Effector memory CD4-positive, alpha-beta T cell (primary cell): ENCODE measurements at regions not wholly inside any gene's neighbourhood (a gene's known extent, or its start where the extent isn't known, plus 50 kb on each side); places are given as distances from the start of the nearest gene placed in this dataset.

Source experiments
- DNase-seq, 3 donors: peaks; one replicate each; pipeline ENCODE4 v3.0.0-alpha.2; 2020
- H3K27ac ChIP-seq: 2 replicates; pipeline ENCODE4 v1.7.0; 2013; ENCODE audit warnings: mild to moderate bottlenecking, low read length, moderate library complexity; ENCODE audit not compliant: insufficient read depth, poor library complexity, severe bottlenecking
- H3K27me3 ChIP-seq: replicated peaks from 2 replicates; pipeline ENCODE4 v1.7.0; 2013; ENCODE audit warnings: mild to moderate bottlenecking, low read length; ENCODE audit not compliant: insufficient read depth, control insufficient read depth, poor library complexity, severe bottlenecking
- H3K36me3 ChIP-seq: 2 replicates; pipeline ENCODE4 v1.7.0; 2013; ENCODE audit warnings: mild to moderate bottlenecking, low read length, moderate library complexity; ENCODE audit not compliant: control insufficient read depth, insufficient read depth
- H3K4me1 ChIP-seq: 2 replicates; pipeline ENCODE4 v1.7.0; 2013; ENCODE audit warnings: low read length, mild to moderate bottlenecking; ENCODE audit not compliant: control insufficient read depth, insufficient read depth, poor library complexity, severe bottlenecking
- H3K4me3 ChIP-seq: 2 replicates; pipeline ENCODE4 v1.7.0; 2013; ENCODE audit warnings: low read length, low read depth, mild to moderate bottlenecking; ENCODE audit not compliant: insufficient read depth, poor library complexity, severe bottlenecking
- H3K9me3 ChIP-seq: 2 replicates; pipeline ENCODE4 v1.7.0; 2013; ENCODE audit warnings: mild to moderate bottlenecking, low read length, moderate library complexity; ENCODE audit not compliant: control insufficient read depth

DNA sequence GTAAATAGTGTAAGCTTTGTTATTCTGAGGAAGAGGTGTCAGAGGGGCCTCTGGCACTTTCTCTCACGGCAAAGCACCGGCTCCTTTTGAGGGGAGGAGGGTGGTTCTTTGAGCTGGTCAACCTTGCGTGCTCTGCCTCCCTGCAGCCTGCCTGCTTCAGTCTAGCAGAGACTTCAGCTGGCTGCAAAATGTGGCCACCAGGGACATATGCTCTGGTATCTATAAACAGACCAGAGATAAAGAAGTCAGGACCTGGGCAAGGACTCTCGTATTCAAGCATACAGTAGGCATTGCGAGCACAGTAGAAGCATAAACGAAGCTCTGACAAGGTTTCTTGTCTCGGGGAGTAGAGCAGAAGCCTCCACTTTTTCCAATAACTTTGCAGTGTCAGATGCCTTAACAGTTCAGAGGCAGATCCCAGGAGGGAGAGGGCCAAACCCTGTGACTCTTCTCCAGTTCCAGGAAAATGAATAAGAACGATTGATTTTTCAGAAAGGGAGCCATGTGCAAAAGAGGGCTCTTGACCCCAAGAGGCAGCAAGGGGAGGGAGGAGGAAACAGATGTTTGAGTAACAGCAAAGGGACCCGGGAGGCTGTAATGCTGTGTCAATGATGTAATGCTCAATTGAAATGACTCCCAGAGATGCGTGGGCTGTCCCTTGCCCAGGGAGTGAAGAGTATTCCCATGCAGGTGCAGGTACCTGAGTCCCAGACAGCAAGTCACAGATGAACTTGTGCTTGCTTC is 57.9 kb upstream of the TEX13D start:
- Histone ChIP-seq H3K36me3 (no peaks in the 10 kb centered on the region), H3K27me3 (no peaks in the 10 kb centered on the region), H3K4me3 (no peak overlapping the region), H3K4me1 (no peaks in the 10 kb centered on the region), H3K27ac (no peak overlapping the region), H3K9me3 (no peaks in the 10 kb centered on the region)
- DNase-seq, result no peak

- no peak for DNase-seq
- no peak overlapping the region for H3K27ac ChIP-seq
These were observed 57.1 kb upstream of the TEX13D start for GRCh38 chrX:124275182-124275894.

GRCh38 chrX:124280294-124280902 is 52.1 kb upstream of the TEX13D start:
- H3K36me3 ChIP-seq, result no peaks in the 10 kb centered on the region
- no peaks in the 10 kb centered on the region for H3K9me3 ChIP-seq
- no peaks in the 10 kb centered on the region for H3K4me1 ChIP-seq
- no peak overlapping the region for H3K27ac ChIP-seq
- no peak overlapping the region for H3K4me3 ChIP-seq
- H3K27me3 ChIP-seq, result no peaks in the 10 kb centered on the region
- no peak for DNase-seq

More at GRCh38 chrX:124275182-124275894, 57.1 kb upstream of the TEX13D start:
- no peaks in the 10 kb centered on the region for H3K36me3 ChIP-seq
- no peaks in the 10 kb centered on the region for H3K27me3 ChIP-seq
- H3K4me3 ChIP-seq, result no peak overlapping the region
- no peaks in the 10 kb centered on the region for H3K4me1 ChIP-seq
- H3K9me3 ChIP-seq, result no peaks in the 10 kb centered on the region

- DNase-seq, result no peak
- no peaks in the 10 kb centered on the region for H3K4me1 ChIP-seq
- no peaks in the 10 kb centered on the region for H3K27me3 ChIP-seq
- H3K27ac ChIP-seq, result no peak overlapping the region
- no peak overlapping the region for H3K4me3 ChIP-seq
- no peaks in the 10 kb centered on the region for H3K36me3 ChIP-seq
- no peaks in the 10 kb centered on the region for H3K9me3 ChIP-seq
These were observed 49.9 kb upstream of the TEX13D start for GRCh38 chrX:124282580-124282979.
